H9 (cell line): ENCODE measurements at regions not wholly inside any gene's neighbourhood (a gene's known extent, or its start where the extent isn't known, plus 50 kb on each side); places are given as distances from the start of the nearest gene placed in this dataset.

ENCODE experiments used
- DNase-seq: peaks from one replicate; pipeline ENCODE4 v3.0.0-alpha.2; 2017
- H2AFZ ChIP-seq: one replicate; pipeline ENCODE4 v1.6.1; 2013; ENCODE audit warnings: mild to moderate bottlenecking, low read length, control low read depth, moderate library complexity
- H2AK5ac ChIP-seq: 2 replicates; pipeline ENCODE4 v1.6.1; 2013; ENCODE audit warnings: low read length, control low read depth, mixed read lengths; ENCODE audit not compliant: insufficient read length
- H2BK120ac ChIP-seq: one replicate; pipeline ENCODE4 v1.6.1; 2013; ENCODE audit warnings: low read depth, mild to moderate bottlenecking, low read length, control low read depth, inconsistent platforms; ENCODE audit not compliant: poor library complexity, severe bottlenecking
- H2BK12ac ChIP-seq: 2 replicates; pipeline ENCODE4 v1.6.1; 2013; ENCODE audit warnings: low read length, control low read depth, mixed read lengths, low read depth; ENCODE audit not compliant: insufficient read length
- H2BK15ac ChIP-seq: 2 replicates; pipeline ENCODE4 v1.6.1; 2013; ENCODE audit warnings: low read depth, low read length, control low read depth
- H2BK20ac ChIP-seq: one replicate; pipeline ENCODE4 v1.6.1; 2013; ENCODE audit warnings: low read depth, mild to moderate bottlenecking, low read length, control low read depth, inconsistent platforms; ENCODE audit not compliant: poor library complexity, severe bottlenecking
- H2BK5ac ChIP-seq: 2 replicates; pipeline ENCODE4 v1.6.1; 2013; ENCODE audit warnings: low read length, control low read depth, mixed read lengths; ENCODE audit not compliant: insufficient read length
- H3K14ac ChIP-seq: 2 replicates; pipeline ENCODE4 v1.6.1; 2013; ENCODE audit warnings: low read length, control low read depth; ENCODE audit not compliant: insufficient read depth
- H3K18ac ChIP-seq: 2 replicates; pipeline ENCODE4 v1.6.1; 2013; ENCODE audit warnings: low read depth, mild to moderate bottlenecking, mixed read lengths, low read length, control low read depth; ENCODE audit not compliant: insufficient read length
- H3K23ac ChIP-seq: 2 replicates; pipeline ENCODE4 v1.6.1; 2013; ENCODE audit warnings: low read length, control low read depth, mixed read lengths, low read depth; ENCODE audit not compliant: insufficient read length
- H3K23me2 ChIP-seq: 2 replicates; pipeline ENCODE4 v1.6.1; 2013; ENCODE audit warnings: low read depth, mild to moderate bottlenecking, mixed read lengths, low read length, control low read depth; ENCODE audit not compliant: insufficient read length, poor library complexity, severe bottlenecking
- H3K27ac ChIP-seq: 2 replicates; pipeline ENCODE4 v1.5.1; 2013; ENCODE audit warnings: low read length, control low read depth, mixed read lengths, low read depth; ENCODE audit not compliant: insufficient read length
- H3K27me3 ChIP-seq: 2 replicates; pipeline ENCODE4 v1.6.1; 2013; ENCODE audit warnings: low read length, control low read depth, inconsistent platforms; ENCODE audit not compliant: insufficient read depth
- H3K4ac ChIP-seq: 2 replicates; pipeline ENCODE4 v1.6.1; 2013; ENCODE audit warnings: low read depth, mild to moderate bottlenecking, control low read depth, inconsistent platforms, low read length, moderate library complexity
- H3K4me1 ChIP-seq: 2 replicates; pipeline ENCODE4 v1.6.1; 2013; ENCODE audit warnings: low read length, control low read depth, inconsistent platforms; ENCODE audit not compliant: insufficient read depth
- H3K4me2 ChIP-seq: 2 replicates; pipeline ENCODE4 v1.6.1; 2013; ENCODE audit warnings: low read length, control low read depth, mixed read lengths; ENCODE audit not compliant: insufficient read length, insufficient read depth
- H3K56ac ChIP-seq: 2 replicates; pipeline ENCODE4 v1.6.1; 2013; ENCODE audit warnings: low read depth, mild to moderate bottlenecking, mixed read lengths, low read length, control low read depth; ENCODE audit not compliant: insufficient read length
- H3K79me1 ChIP-seq: 2 replicates; pipeline ENCODE4 v1.6.1; 2013; ENCODE audit warnings: low read depth, mild to moderate bottlenecking, moderate library complexity, low read length, control low read depth, inconsistent platforms; ENCODE audit not compliant: insufficient read depth, poor library complexity, severe bottlenecking
- H3K79me2 ChIP-seq: 2 replicates; pipeline ENCODE4 v1.6.1; 2013; ENCODE audit warnings: low read length, control low read depth, inconsistent platforms; ENCODE audit not compliant: insufficient read depth
- H3K9ac ChIP-seq: 2 replicates; pipeline ENCODE4 v1.6.1; 2013; ENCODE audit warnings: low read length, control low read depth, mixed read lengths; ENCODE audit not compliant: insufficient read length; ENCODE audit errors: extremely low read depth
- H3K9me3 ChIP-seq: one replicate; pipeline ENCODE4 v1.6.1; 2013; ENCODE audit warnings: low read depth, low read length, inconsistent platforms; ENCODE audit not compliant: control insufficient read depth
- H3T11ph ChIP-seq: one replicate; pipeline ENCODE4 v1.6.1; 2013; ENCODE audit warnings: mild to moderate bottlenecking, low read length, control low read depth, inconsistent platforms
- H4K20me1 ChIP-seq: one replicate; pipeline ENCODE4 v1.6.1; 2013; ENCODE audit not compliant: control insufficient read depth, insufficient read length, insufficient read depth
- H4K5ac ChIP-seq: 2 replicates; pipeline ENCODE4 v1.6.1; 2013; ENCODE audit warnings: low read depth, mild to moderate bottlenecking, mixed read lengths, low read length, control low read depth; ENCODE audit not compliant: insufficient read length
- H4K8ac ChIP-seq: replicated peaks from 2 replicates; pipeline ENCODE4 v1.6.1; 2013; ENCODE audit warnings: low read length, control low read depth, mixed read lengths, low read depth; ENCODE audit not compliant: insufficient read length
- H4K91ac ChIP-seq: 2 replicates; pipeline ENCODE4 v1.6.1; 2013; ENCODE audit warnings: low read depth, mild to moderate bottlenecking, moderate library complexity, mixed read lengths, low read length, control low read depth; ENCODE audit not compliant: insufficient read length
- H3K27ac Mint-ChIP-seq, 3 experiments: 2 replicates in 2 of 3; 3 replicates in 1 of 3; pipeline ENCODE4 v1.8.0; 2020 to 2021; ENCODE audit warnings: mixed read lengths in 3 of 3, mild to moderate bottlenecking in 1 of 3, moderate library complexity in 1 of 3
- H3K27me3 Mint-ChIP-seq: 2 replicates; pipeline ENCODE4 v1.8.0; 2021; ENCODE audit warnings: low read depth, mild to moderate bottlenecking, moderate library complexity, mixed read lengths
- H3K36me3 Mint-ChIP-seq, 3 experiments: 2 replicates in 2 of 3; 3 replicates in 1 of 3; pipeline ENCODE4 v1.8.0; 2020 to 2021; ENCODE audit warnings: low read depth in 3 of 3, mixed read lengths in 3 of 3; ENCODE audit not compliant: insufficient read depth in 1 of 3
- H3K4me1 Mint-ChIP-seq, 2 experiments: 2 replicates each; pipeline ENCODE4 v1.8.0; 2020; ENCODE audit warnings: mixed read lengths in 2 of 2
- H3K4me3 Mint-ChIP-seq, 2 experiments: 2 replicates in 1 of 2; 3 replicates in 1 of 2; pipeline ENCODE4 v1.8.0; 2020 to 2021; ENCODE audit warnings: mild to moderate bottlenecking in 2 of 2, mixed read lengths in 2 of 2, moderate library complexity in 1 of 2
- H3K9me3 Mint-ChIP-seq, 2 experiments: 2 replicates in 1 of 2; 3 replicates in 1 of 2; pipeline ENCODE4 v1.8.0; 2020; ENCODE audit warnings: mild to moderate bottlenecking in 2 of 2, mixed read lengths in 2 of 2, moderate library complexity in 1 of 2
- WGBS: extraction: QIAGEN DNeasy Blood & Tissue Kit; methylation state at CpG from one replicate; pipeline ENCODE4 v1.1.7; 2013; ENCODE audit warnings: missing lambda C conversion rate, low lambda C conversion rate, mixed read lengths; ENCODE audit not compliant: insufficient read length; ENCODE audit errors: extremely low coverage; 5-methylcytosine and 5-hydroxymethylcytosine counted together
- TF ChIP-seq, protein P1 (sequence below): fragments of 200-600 bp; sonication (generic); conservative IDR thresholded peaks from 3 replicates; pipeline ENCODE4 v1.8.0; 2021; ENCODE audit warnings: antibody characterized with exemption, mild to moderate bottlenecking

DNA sequence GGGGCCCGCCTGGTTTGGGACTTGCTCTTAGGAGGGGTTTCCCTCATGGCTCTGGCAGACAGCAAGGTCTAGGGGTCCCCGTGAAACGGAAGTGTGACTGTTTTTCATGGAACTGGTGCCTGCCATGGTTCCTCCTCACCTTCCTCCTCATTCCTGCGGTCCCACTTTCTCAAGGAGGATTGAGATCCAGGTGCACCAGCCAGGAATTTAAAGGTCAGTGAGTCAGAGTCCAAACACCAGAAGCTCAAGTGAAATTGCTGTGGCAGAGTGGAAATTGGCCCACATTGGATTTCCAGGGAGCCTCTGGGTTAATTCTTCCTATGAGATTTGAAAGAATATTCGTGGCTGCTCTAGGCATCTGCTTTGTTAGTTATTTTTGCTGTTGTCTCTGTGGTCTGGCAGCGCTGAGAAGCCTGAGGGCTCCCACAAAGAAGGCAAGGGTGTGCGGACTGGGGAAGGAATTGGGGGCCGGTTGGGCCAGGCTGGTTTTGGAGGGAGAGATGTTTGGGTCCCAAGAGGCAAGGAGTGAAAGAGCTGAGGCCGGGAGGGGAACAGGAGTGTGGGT lies 60.4 kb upstream of the TNFAIP8L3 start:
- Histone ChIP-seq H4K5ac (no peak overlapping the region), H3K9ac (no peak overlapping the region), H3K18ac (no peak overlapping the region), H3K27me3 (no peaks in the 10 kb centered on the region), H2BK5ac (no peak overlapping the region), H4K91ac (no peak overlapping the region), H3K79me1 (no peaks in the 10 kb centered on the region), H3K23ac (no peak overlapping the region), H2BK12ac (no peak overlapping the region), H3K56ac (no peak overlapping the region), H3K14ac (no peak overlapping the region; the same call in 1 of the 2 replicates), H3K4me1 (no peaks in the 10 kb centered on the region), H3K9me3 (no peaks in the 10 kb centered on the region), H2AFZ (no peak overlapping the region), H2BK120ac (no peak overlapping the region), H4K8ac (no peak overlapping the region), H3K79me2 (no peaks in the 10 kb centered on the region), H3T11ph (no peak overlapping the region), H3K23me2 (no peaks in the 10 kb centered on the region), H2BK15ac (no peak overlapping the region), H2AK5ac (no peak overlapping the region), H2BK20ac (no peak overlapping the region), H4K20me1 (no peaks in the 10 kb centered on the region), H3K4me2 (no peak overlapping the region), H3K4ac (no peak overlapping the region), H3K27ac (no peak overlapping the region)
- peaks cover 0 to 3% (median 0%) of the 10 kb centered on the region in 3 experiments; a peak in 1 of 7 replicates for H3K36me3 Mint-ChIP-seq
- peaks cover 4% of the 10 kb centered on the region for H3K27me3 Mint-ChIP-seq
- TF ChIP-seq, protein P1, sequence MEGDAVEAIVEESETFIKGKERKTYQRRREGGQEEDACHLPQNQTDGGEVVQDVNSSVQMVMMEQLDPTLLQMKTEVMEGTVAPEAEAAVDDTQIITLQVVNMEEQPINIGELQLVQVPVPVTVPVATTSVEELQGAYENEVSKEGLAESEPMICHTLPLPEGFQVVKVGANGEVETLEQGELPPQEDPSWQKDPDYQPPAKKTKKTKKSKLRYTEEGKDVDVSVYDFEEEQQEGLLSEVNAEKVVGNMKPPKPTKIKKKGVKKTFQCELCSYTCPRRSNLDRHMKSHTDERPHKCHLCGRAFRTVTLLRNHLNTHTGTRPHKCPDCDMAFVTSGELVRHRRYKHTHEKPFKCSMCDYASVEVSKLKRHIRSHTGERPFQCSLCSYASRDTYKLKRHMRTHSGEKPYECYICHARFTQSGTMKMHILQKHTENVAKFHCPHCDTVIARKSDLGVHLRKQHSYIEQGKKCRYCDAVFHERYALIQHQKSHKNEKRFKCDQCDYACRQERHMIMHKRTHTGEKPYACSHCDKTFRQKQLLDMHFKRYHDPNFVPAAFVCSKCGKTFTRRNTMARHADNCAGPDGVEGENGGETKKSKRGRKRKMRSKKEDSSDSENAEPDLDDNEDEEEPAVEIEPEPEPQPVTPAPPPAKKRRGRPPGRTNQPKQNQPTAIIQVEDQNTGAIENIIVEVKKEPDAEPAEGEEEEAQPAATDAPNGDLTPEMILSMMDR: no peak
- DNase-seq: no peak
- no peak overlapping the region for H3K4me3 Mint-ChIP-seq
- H3K4me1 Mint-ChIP-seq: peaks cover 2 to 6% of the 10 kb centered on the region in 2 experiments; a peak in 3 of 4 replicates
- H3K9me3 Mint-ChIP-seq: no peaks in the 10 kb centered on the region
- WGBS: no CpG with 5 or more reads among the region's 9 CpGs
- H3K27ac Mint-ChIP-seq: peak overlapping the region in 1 of 3 experiments; percentile 42; a peak in 2 of 7 replicates
